Kidney (tissue), 13 donors: ENCODE measurements at regions not wholly inside any gene's neighbourhood (a gene's known extent, or its start where the extent isn't known, plus 50 kb on each side); places are given as distances from the start of the nearest gene placed in this dataset.

Experiments used
- DNase-seq, 5 donors: peaks; one replicate each; pipeline ENCODE4 v3.0.0-alpha.2; 2013 to 2020
- FAIRE-seq: peaks from 2 replicates; lab custom pipeline; 2012; peaks lifted over from hg19 to GRCh38; lab: Jason Lieb, UNC
- H3K27ac ChIP-seq, 2 donors: one replicate each; pipeline ENCODE4 v1.7.0; 2013; ENCODE audit warnings: low read depth in 2 of 2, low read length in 2 of 2, inconsistent platforms in 1 of 2
- H3K27me3 ChIP-seq: one replicate; pipeline ENCODE4 v1.7.1; 2013; ENCODE audit warnings: low read length, inconsistent platforms; ENCODE audit not compliant: control insufficient read depth, insufficient read depth
- H3K36me3 ChIP-seq, 3 donors: one replicate each; pipeline versions ENCODE4 v1.7.0 to v1.7.1; 2013; ENCODE audit warnings: low read length in 3 of 3, control low read depth in 1 of 3, inconsistent platforms in 1 of 3; ENCODE audit not compliant: insufficient read depth in 3 of 3, control insufficient read depth in 2 of 3
- H3K4me1 ChIP-seq, 3 donors: one replicate each; pipeline versions ENCODE4 v1.7.0 to v1.7.1; 2013; ENCODE audit warnings: low read length in 3 of 3, inconsistent platforms in 1 of 3, low read depth in 1 of 3; ENCODE audit not compliant: control insufficient read depth in 2 of 3, insufficient read depth in 2 of 3
- H3K4me3 ChIP-seq, 3 donors: one replicate each; pipeline versions ENCODE4 v1.7.0 to v1.8.1; 2013; ENCODE audit warnings: low read length in 3 of 3, control low read depth in 1 of 3, inconsistent platforms in 1 of 3
- H3K9ac ChIP-seq, 3 donors: one replicate each; pipeline versions ENCODE4 v1.7.0 to v1.7.1; 2013; ENCODE audit warnings: low read length in 3 of 3, control low read depth in 1 of 3, inconsistent platforms in 1 of 3
- H3K9me3 ChIP-seq, 3 donors: one replicate each; pipeline versions ENCODE4 v1.7.0 to v1.7.1; 2013; ENCODE audit warnings: low read length in 3 of 3, control low read depth in 1 of 3, inconsistent platforms in 1 of 3; ENCODE audit not compliant: control insufficient read depth in 2 of 3, insufficient read depth in 1 of 3
- intact Hi-C: fragments of 100-400 bp; cut with DNase I; formaldehyde crosslinking; loops from one replicate; pipeline ENCODE4 v1.11.1; 2022
- TF ChIP-seq, protein P1 (sequence below): IDR thresholded peaks from 3 replicates; pipeline ENCODE4 v1.5.1; 2012; ENCODE audit warnings: mild to moderate bottlenecking, moderate library complexity, borderline replicate concordance; ENCODE audit not compliant: insufficient read depth; ENCODE audit errors: extremely low read depth
- donor health status: control.
- donor health status: control.
- donor health status: control.
- donor health status: control.
- donor health status: control.
- donor health status: DM: yes; HTN: yes; CAD: no.
- donor health status: Normal renal cell carcinoma (clear cell type).

DNA sequence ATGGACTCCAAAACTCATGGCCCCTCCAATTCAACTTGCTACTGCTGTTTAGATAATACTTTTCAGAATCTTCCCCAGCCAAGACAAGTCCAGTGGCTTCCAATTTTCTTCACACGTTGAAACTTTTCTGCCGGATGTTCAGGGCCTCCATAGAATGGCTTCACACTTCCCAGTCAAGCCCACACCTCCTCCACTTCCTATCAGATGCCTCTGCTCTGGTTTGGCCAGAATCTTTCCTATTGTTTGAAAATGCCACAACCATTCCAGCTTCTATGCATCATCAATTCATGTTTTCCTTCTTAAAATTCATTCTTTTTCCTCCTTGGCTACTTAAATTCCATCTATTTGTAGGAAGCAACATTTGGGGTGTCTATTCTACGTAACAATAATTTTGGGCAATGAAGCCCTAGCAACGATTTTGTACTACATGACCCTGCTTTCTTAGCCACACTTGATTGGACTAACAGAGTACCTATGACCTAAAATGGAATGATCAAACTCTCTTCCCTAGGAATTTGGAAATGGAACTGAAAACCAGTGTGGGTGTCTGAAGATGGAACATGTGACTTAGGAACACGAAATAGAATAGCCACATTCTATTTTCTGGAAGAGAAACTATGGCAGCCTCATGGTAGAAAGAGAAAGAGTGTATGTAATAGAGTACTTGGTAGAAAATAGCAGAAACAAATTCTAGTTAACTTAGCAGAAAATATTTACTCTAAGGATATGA lies 74.1 kb upstream of the CNIH3 start:
- FAIRE-seq (no peak), DNase-seq (no peak)
- H3K27ac ChIP-seq = no peak overlapping the region
- intact Hi-C loops = no loop called here
- H3K4me1 ChIP-seq = no peaks in the 10 kb centered on the region
- no peak overlapping the region for H3K9ac ChIP-seq
- no peaks in the 10 kb centered on the region for H3K9me3 ChIP-seq
- no peaks in the 10 kb centered on the region for H3K27me3 ChIP-seq
- TF ChIP-seq, protein P1, sequence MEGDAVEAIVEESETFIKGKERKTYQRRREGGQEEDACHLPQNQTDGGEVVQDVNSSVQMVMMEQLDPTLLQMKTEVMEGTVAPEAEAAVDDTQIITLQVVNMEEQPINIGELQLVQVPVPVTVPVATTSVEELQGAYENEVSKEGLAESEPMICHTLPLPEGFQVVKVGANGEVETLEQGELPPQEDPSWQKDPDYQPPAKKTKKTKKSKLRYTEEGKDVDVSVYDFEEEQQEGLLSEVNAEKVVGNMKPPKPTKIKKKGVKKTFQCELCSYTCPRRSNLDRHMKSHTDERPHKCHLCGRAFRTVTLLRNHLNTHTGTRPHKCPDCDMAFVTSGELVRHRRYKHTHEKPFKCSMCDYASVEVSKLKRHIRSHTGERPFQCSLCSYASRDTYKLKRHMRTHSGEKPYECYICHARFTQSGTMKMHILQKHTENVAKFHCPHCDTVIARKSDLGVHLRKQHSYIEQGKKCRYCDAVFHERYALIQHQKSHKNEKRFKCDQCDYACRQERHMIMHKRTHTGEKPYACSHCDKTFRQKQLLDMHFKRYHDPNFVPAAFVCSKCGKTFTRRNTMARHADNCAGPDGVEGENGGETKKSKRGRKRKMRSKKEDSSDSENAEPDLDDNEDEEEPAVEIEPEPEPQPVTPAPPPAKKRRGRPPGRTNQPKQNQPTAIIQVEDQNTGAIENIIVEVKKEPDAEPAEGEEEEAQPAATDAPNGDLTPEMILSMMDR = no peak
- H3K36me3 ChIP-seq = no peaks in the 10 kb centered on the region
- no peak overlapping the region for H3K4me3 ChIP-seq

DNA sequence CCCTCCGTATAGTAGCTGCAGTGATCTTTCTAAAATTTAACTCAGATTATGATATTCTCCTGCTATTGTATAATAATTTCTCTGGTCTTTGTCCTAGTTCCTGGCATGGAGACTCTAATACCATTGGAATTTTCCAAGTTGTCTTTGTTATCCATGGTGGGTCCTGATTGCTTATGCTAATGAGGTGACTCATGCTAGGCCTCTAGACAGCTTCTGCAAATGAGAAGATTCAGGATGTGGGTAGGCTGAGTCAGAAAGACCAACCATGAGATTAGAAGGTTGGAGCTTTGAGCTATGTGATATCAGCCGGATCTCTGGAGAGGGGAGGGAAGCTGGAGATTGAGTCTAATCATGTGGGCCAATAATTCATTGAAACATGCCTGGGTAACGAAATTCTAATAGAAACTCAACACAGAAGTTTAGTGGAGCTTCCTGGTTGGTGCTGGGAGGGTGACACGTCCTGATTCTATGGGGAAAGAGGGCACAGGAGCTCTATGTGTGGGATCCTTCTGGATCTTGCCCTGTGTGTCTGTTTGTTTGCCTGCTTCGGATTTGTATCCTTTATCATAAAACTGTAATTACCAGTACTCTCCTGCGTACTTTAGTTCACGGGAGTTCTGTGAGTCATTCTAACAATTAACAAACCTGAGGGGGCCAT lies 73.2 kb upstream of the CNIH3 start:
- no peak for DNase-seq
- H3K27ac ChIP-seq = no peak overlapping the region
- no peaks in the 10 kb centered on the region for H3K9me3 ChIP-seq
- H3K4me3 ChIP-seq = no peak overlapping the region
- H3K27me3 ChIP-seq = no peaks in the 10 kb centered on the region
- TF ChIP-seq, protein P1 = no peak
- intact Hi-C loops = no loop called here
- no peak for FAIRE-seq
- no peaks in the 10 kb centered on the region for H3K4me1 ChIP-seq
- H3K36me3 ChIP-seq = no peaks in the 10 kb centered on the region
- H3K9ac ChIP-seq = no peak overlapping the region

DNA sequence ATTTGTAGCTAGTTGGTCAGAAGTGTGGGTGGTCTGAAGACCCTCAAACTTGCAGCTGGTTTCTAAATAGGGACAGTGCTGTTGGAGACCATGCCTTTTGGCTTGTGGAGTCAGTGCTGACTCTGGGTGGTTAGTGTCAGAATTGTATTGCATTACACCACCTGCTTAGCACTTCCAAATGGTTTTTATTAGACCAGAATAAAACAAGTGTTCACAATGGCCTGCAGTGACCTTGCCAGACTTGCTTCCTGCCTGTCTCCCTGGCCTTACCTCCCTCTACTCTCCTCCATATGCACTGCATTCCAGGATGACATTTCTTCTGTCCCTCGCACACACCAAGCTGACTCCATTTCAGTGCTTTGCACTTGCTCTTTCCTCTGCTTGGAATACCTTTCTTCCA lies 72.7 kb upstream of the CNIH3 start:
- FAIRE-seq = no peak
- no peak overlapping the region for H3K9ac ChIP-seq
- H3K27me3 ChIP-seq = no peaks in the 10 kb centered on the region
- H3K27ac ChIP-seq = no peak overlapping the region
- TF ChIP-seq, protein P1 = no peak
- no peaks in the 10 kb centered on the region for H3K9me3 ChIP-seq
- H3K4me3 ChIP-seq = no peak overlapping the region
- intact Hi-C loops = no loop called here
- no peaks in the 10 kb centered on the region for H3K4me1 ChIP-seq
- DNase-seq = no peak
- no peaks in the 10 kb centered on the region for H3K36me3 ChIP-seq
